ENCODE measurements at regions not wholly inside any gene's neighbourhood (a gene's known extent, or its start where the extent isn't known, plus 50 kb on each side); places are given as distances from the start of the nearest gene placed in this dataset.

DNA sequence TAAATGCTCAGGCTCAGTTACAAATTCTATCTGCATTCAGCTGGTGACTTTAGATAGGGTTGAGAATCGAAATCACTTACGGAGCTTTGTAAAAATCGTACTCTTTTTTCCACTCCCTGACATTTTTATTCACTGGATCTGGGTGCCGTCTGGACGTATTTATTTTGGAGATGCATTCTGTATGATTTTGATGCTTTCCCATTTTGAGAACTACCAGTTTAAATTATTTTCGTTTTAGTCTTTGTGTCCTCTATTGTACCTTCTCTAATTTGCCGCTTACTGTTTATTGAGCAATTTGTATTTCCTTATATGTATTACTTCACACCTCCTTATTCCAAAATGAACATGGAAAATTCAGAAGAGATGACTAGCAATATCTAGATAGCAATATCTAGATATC lies 96.2 kb downstream of the FASLG start:
- TF ChIP-seq CTCF (IDR thresholded peaks at IDR 0.05; ENCODE audit: low read length) (no peak), EZH2 (optimal IDR thresholded peaks at IDR 0.05; ENCODE audit: low read depth, low read length) (no peak)

Measured in MM.1S (cell line).